CD14-positive monocyte (primary cell): ENCODE measurements at regions not wholly inside any gene's neighbourhood (a gene's known extent, or its start where the extent isn't known, plus 50 kb on each side); places are given as distances from the start of the nearest gene placed in this dataset.

Source experiments
- DNase-seq, 3 donors: peaks; one replicate each; pipeline ENCODE4 v3.0.0-alpha.2; 2011 to 2022
- H2AFZ ChIP-seq: 2 replicates; pipeline ENCODE4 v1.6.0; 2012; ENCODE audit warnings: mild to moderate bottlenecking, low read depth, low read length, inconsistent platforms; ENCODE audit not compliant: insufficient read depth, poor library complexity, severe bottlenecking
- H3K27ac ChIP-seq, 2 donors: 1 replicate in 1 of 2; 2 replicates in 1 of 2; pipeline ENCODE4 v1.5.1; 2012 to 2013; ENCODE audit warnings: low read length in 2 of 2, control low read depth in 1 of 2, inconsistent platforms in 1 of 2, low read depth in 1 of 2, mild to moderate bottlenecking in 1 of 2
- H3K27me3 ChIP-seq, 2 donors: one replicate each; pipeline versions ENCODE4 v1.6.0 to v1.6.1; 2011 to 2013; ENCODE audit warnings: low read length in 2 of 2; ENCODE audit not compliant: control insufficient read depth in 2 of 2, insufficient read depth in 2 of 2
- H3K36me3 ChIP-seq, 2 donors: replicated peaks in 1 of 2; 1 replicate in 1 of 2; 2 replicates in 1 of 2; pipeline versions ENCODE4 v1.5.1 to v1.6.1; 2012 to 2013; ENCODE audit warnings: low read length in 2 of 2, control low read depth in 1 of 2, inconsistent platforms in 1 of 2, mild to moderate bottlenecking in 1 of 2; ENCODE audit not compliant: insufficient read depth in 2 of 2, control insufficient read depth in 1 of 2
- H3K4me1 ChIP-seq, 2 donors: 1 replicate in 1 of 2; 2 replicates in 1 of 2; pipeline versions ENCODE4 v1.5.1 to v1.6.1; 2012 to 2013; ENCODE audit warnings: low read length in 2 of 2, control low read depth in 1 of 2, inconsistent platforms in 1 of 2, mild to moderate bottlenecking in 1 of 2, moderate library complexity in 1 of 2; ENCODE audit not compliant: insufficient read depth in 2 of 2, control insufficient read depth in 1 of 2
- H3K4me2 ChIP-seq: replicated peaks from 2 replicates; pipeline ENCODE3; 2012; ENCODE audit warnings: low read length, moderate library complexity, mild to moderate bottlenecking; ENCODE audit not compliant: poor library complexity, severe bottlenecking; ENCODE audit errors: extremely low read depth
- H3K4me3 ChIP-seq, 3 experiments: fragments of 200-600 bp in 1 of 3; sonication (generic) in 1 of 3; replicated peaks in 1 of 3; 1 replicate in 2 of 3; 2 replicates in 1 of 3; pipeline ENCODE4 v1.5.1; 2011 to 2013; ENCODE audit warnings: low read length in 3 of 3, mild to moderate bottlenecking in 3 of 3, control low read depth in 2 of 3, low read depth in 2 of 3, inconsistent platforms in 1 of 3, moderate library complexity in 1 of 3
- H3K79me2 ChIP-seq: 2 replicates; pipeline ENCODE4 v1.6.0; 2012; ENCODE audit warnings: mild to moderate bottlenecking, control low read depth, inconsistent platforms, low read length, moderate library complexity; ENCODE audit not compliant: insufficient read depth
- H3K9ac ChIP-seq: 2 replicates; pipeline ENCODE4 v1.6.0; 2017; ENCODE audit warnings: low read length, mild to moderate bottlenecking; ENCODE audit not compliant: insufficient read depth, poor library complexity, severe bottlenecking
- H3K9me3 ChIP-seq, 2 donors: replicated peaks in 1 of 2; 1 replicate in 1 of 2; 2 replicates in 1 of 2; pipeline versions ENCODE4 v1.5.1 to v1.6.1; 2012 to 2013; ENCODE audit warnings: low read length in 2 of 2, control low read depth in 1 of 2; ENCODE audit not compliant: control insufficient read depth in 1 of 2, insufficient read depth in 1 of 2
- H4K20me1 ChIP-seq: 2 replicates; pipeline ENCODE4 v1.6.0; 2012; ENCODE audit warnings: mild to moderate bottlenecking, low read length, control low read depth, moderate library complexity; ENCODE audit not compliant: insufficient read depth
- H3K27ac Mint-ChIP-seq, 7 donors: one replicate each; pipeline ENCODE4 v1.8.0; 2020; ENCODE audit warnings: mild to moderate bottlenecking in 7 of 7, mixed read lengths in 7 of 7, moderate library complexity in 6 of 7, inconsistent platforms in 2 of 7
- H3K27me3 Mint-ChIP-seq, 3 donors: one replicate each; pipeline ENCODE4 v1.8.0; 2021 to 2022; ENCODE audit warnings: low read depth in 3 of 3, mild to moderate bottlenecking in 3 of 3, mixed read lengths in 3 of 3, moderate library complexity in 3 of 3, inconsistent platforms in 1 of 3
- H3K36me3 Mint-ChIP-seq, 2 donors: one replicate each; pipeline ENCODE4 v1.8.0; 2020; ENCODE audit warnings: mixed read lengths in 2 of 2, inconsistent platforms in 1 of 2, mild to moderate bottlenecking in 1 of 2
- H3K4me1 Mint-ChIP-seq: one replicate; pipeline ENCODE4 v1.8.0; 2020; ENCODE audit warnings: mild to moderate bottlenecking, mixed read lengths
- H3K4me3 Mint-ChIP-seq, 2 donors: one replicate each; pipeline ENCODE4 v1.8.0; 2020; ENCODE audit warnings: mild to moderate bottlenecking in 2 of 2, mixed read lengths in 2 of 2, moderate library complexity in 1 of 2
- H3K9me3 Mint-ChIP-seq, 7 donors: one replicate each; pipeline ENCODE4 v1.8.0; 2020 to 2022; ENCODE audit warnings: mixed read lengths in 7 of 7, mild to moderate bottlenecking in 6 of 7, moderate library complexity in 6 of 7, inconsistent platforms in 2 of 7
- WGBS: methylation state at CpG from one replicate; pipeline ENCODE4 v1.1.5; 2013; ENCODE audit warnings: missing lambda C conversion rate; ENCODE audit not compliant: insufficient coverage; 5-methylcytosine and 5-hydroxymethylcytosine counted together
- intact Hi-C, 2 donors: fragments of 100-400 bp; cut with micrococcal nuclease; formaldehyde crosslinking; loops; one replicate each; pipeline versions ENCODE4 v1.15.0 to v1.15.1; 2023
- TF ChIP-seq, protein P1 (sequence below): fragments of 200-600 bp; IDR thresholded peaks from one replicate; pipeline ENCODE4 v1.8.0; 2022; ENCODE audit warnings: antibody characterized with exemption, mild to moderate bottlenecking

DNA sequence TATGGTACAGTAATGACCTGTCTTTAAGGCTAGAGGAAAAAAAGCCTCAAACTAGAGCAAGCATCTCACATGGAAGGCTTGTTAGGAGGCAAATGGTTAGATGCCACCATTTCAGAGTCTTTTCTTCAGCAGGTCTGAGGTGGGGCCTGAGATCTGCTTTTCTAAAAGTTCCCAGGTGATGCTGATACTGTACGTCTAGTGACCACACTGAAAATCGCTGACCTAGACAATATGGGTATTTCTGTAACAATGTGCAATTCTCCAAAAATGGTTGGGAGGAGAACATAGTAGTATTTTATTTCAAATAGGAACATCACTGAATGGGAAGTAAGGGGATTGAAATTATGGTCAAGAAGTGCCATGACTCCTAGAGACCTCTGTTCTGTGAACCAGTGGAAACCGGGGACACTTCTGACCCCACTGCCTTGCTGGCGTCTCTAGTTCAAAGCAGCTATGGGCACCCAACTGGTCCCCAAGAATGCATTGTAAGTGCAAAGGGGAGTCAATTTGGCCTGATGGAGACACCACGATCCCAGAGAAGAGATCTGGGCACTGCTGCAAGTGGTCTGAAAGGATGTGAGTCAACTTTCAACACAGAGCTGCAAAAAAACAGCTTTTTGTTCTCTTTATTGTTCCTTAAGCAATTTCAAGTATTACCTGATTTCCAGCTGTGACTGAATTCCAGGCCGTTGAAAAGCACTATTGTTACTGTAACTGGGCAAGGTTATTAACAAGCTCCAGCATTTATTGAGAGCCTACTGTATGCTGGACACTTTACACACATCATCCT lies 54.4 kb upstream of the PLEKHG7 start:
- Histone ChIP-seq H2AFZ (no peak overlapping the region), H4K20me1 (no peaks in the 10 kb centered on the region), H3K9me3 (no peaks in the 10 kb centered on the region), H3K79me2 (no peaks in the 10 kb centered on the region), H3K4me2 (no peak overlapping the region), H3K36me3 (no peaks in the 10 kb centered on the region), H3K9ac (no peak overlapping the region), H3K4me3 (no peak overlapping the region), H3K27me3 (no peaks in the 10 kb centered on the region), H3K4me1 (peaks cover 9 to 10% of the 10 kb centered on the region in 2 donors), H3K27ac (no peak overlapping the region)
- Mint-ChIP-seq H3K27ac (peak overlapping the region in 1 of 7 donors; percentile 19), H3K36me3 (no peaks in the 10 kb centered on the region), H3K4me3 (no peak overlapping the region), H3K4me1 (peaks cover 15% of the 10 kb centered on the region), H3K9me3 (peaks cover 0 to 1% (median 0%) of the 10 kb centered on the region in 7 donors), H3K27me3 (peaks cover 0 to 3% (median 0%) of the 10 kb centered on the region in 3 donors)
- intact Hi-C loops, result loop anchor here in 1 of 2 donors (5.0 kb wide), 1 partner anchor 56 kb away; no protein-coding TSS in a partner anchor
- TF ChIP-seq, protein P1, sequence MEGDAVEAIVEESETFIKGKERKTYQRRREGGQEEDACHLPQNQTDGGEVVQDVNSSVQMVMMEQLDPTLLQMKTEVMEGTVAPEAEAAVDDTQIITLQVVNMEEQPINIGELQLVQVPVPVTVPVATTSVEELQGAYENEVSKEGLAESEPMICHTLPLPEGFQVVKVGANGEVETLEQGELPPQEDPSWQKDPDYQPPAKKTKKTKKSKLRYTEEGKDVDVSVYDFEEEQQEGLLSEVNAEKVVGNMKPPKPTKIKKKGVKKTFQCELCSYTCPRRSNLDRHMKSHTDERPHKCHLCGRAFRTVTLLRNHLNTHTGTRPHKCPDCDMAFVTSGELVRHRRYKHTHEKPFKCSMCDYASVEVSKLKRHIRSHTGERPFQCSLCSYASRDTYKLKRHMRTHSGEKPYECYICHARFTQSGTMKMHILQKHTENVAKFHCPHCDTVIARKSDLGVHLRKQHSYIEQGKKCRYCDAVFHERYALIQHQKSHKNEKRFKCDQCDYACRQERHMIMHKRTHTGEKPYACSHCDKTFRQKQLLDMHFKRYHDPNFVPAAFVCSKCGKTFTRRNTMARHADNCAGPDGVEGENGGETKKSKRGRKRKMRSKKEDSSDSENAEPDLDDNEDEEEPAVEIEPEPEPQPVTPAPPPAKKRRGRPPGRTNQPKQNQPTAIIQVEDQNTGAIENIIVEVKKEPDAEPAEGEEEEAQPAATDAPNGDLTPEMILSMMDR, result no peak
- no peak for DNase-seq
- 92% methylated on average over 5 of the region's 6 CpGs for WGBS

DNA sequence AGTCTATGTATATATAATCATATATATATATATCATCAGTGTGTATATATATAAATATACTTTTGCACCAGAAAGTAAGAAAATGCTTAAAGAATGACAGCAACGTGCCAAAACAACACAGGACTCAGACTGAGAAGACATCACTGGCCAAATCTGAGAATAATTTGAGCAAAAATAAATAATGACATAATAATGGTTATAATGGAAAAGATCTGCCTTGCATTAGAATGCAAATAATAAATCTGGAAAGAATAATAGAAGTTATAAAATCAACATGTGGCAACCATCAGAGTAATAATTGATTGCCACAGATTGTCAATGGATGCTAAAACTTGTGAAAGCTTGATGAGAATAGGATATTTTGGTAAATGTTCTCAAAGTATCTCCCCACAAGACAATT lies 61.5 kb upstream of the PLEKHG7 start:
- no peak overlapping the region for H2AFZ ChIP-seq
- Mint-ChIP-seq H3K4me1 (no peaks in the 10 kb centered on the region), H3K36me3 (no peaks in the 10 kb centered on the region), H3K27me3 (peaks cover 1 to 3% (median 3%) of the 10 kb centered on the region in 3 donors), H3K27ac (no peak overlapping the region), H3K9me3 (peaks cover 0 to 4% (median 0%) of the 10 kb centered on the region in 7 donors), H3K4me3 (no peak overlapping the region)
- DNase-seq, result no peak
- H3K4me2 ChIP-seq, result no peak overlapping the region
- no peaks in the 10 kb centered on the region for H3K9me3 ChIP-seq
- no peak overlapping the region for H3K27ac ChIP-seq
- no peaks in the 10 kb centered on the region for H3K79me2 ChIP-seq
- no peaks in the 10 kb centered on the region for H3K36me3 ChIP-seq
- no peaks in the 10 kb centered on the region for H4K20me1 ChIP-seq
- TF ChIP-seq, protein P1, result no peak
- WGBS, result no CpG with 5 or more reads among the region's 1 CpG
- H3K4me1 ChIP-seq, result no peaks in the 10 kb centered on the region
- H3K9ac ChIP-seq, result no peak overlapping the region
- H3K27me3 ChIP-seq, result no peaks in the 10 kb centered on the region
- H3K4me3 ChIP-seq, result no peak overlapping the region
- intact Hi-C loops, result no loop called here
